Glomerular visceral epithelial cell (primary cell): ENCODE measurements at regions not wholly inside any gene's neighbourhood (a gene's known extent, or its start where the extent isn't known, plus 50 kb on each side); places are given as distances from the start of the nearest gene placed in this dataset.

Experiments used
- DNase-seq: peaks from one replicate; pipeline ENCODE4 v3.0.0-alpha.2; 2016; ENCODE audit errors: extremely low spot score

- DNase-seq: no peak
These were observed 56.6 kb upstream of the CDC42BPA start for GRCh38 chr1:227374846-227375245.

DNA sequence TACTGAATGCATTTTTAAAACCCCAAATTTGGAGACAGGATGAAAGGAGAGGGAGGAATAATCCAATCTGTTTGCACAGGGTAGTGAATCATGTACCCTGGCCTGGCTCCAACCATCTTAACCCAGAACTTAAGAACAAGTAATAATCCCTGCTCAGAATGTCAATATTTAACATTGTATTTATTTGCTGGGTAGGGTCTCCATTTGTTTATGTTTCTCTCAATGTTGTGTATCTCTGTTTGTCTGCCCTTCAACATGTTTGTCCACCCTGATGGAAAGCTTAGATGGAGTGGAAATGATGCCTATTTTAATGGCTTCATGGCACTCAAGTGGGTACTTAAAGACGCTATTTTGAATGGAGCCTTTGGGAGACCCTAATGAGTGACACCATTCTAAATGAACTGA lies 54.4 kb upstream of the CDC42BPA start:
- DNase-seq: no peak

GRCh38 chr1:227370533-227371254 lies 52.4 kb upstream of the CDC42BPA start:
- no peak for DNase-seq

- DNase-seq: no peak
These were observed 50.9 kb upstream of the CDC42BPA start for GRCh38 chr1:227369102-227369760.
